HFF-Myc (cell line): ENCODE measurements at regions not wholly inside any gene's neighbourhood (a gene's known extent, or its start where the extent isn't known, plus 50 kb on each side); places are given as distances from the start of the nearest gene placed in this dataset.

Experiments used
- DNase-seq: peaks from one replicate; pipeline ENCODE4 v3.0.0-alpha.2; 2011; ENCODE audit warnings: low read depth; ENCODE audit errors: extremely low read depth
- H3K4me3 ChIP-seq: replicated peaks from 2 replicates; pipeline ENCODE4 v1.5.1; 2011; ENCODE audit warnings: low read depth, mild to moderate bottlenecking, control low read depth, low read length
- TF ChIP-seq, protein P1 (sequence below): IDR thresholded peaks from 2 replicates; pipeline ENCODE4 v1.5.1; 2012; ENCODE audit warnings: mild to moderate bottlenecking, low read depth, low read length, control low read depth; ENCODE audit errors: missing control alignments

- no peak overlapping the region for H3K4me3 ChIP-seq
Measured at GRCh38 chr2:8630676-8631464, 51.0 kb upstream of the ID2 start.

DNA sequence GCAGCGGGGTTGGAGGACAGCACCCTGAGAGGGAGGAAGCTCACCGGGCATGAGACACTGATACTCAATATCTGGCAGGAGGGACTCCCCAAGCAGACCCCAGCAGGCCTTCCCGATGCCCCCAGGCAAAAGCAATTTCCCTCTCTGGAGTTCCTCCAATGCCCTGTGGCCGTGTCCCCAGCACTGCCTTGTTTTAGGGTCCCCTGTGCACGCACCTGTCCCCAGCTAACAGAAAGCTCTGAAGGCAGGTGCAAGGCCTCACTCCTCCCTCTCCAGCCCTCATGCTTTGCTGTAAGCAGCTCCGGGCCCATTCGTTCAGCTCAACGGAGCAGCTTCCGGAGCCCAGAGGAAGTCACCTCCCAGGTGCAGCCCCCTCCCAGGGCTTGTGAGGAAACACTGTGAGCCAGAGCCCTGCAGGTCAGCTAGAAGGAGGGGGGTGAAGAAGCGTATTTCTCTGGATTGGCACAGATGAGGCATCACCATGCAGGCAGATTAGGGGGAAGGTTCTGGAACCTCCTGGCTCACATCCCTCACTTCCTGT, 50.3 kb upstream of the ID2 start:
- DNase-seq = no peak
- TF ChIP-seq, protein P1, sequence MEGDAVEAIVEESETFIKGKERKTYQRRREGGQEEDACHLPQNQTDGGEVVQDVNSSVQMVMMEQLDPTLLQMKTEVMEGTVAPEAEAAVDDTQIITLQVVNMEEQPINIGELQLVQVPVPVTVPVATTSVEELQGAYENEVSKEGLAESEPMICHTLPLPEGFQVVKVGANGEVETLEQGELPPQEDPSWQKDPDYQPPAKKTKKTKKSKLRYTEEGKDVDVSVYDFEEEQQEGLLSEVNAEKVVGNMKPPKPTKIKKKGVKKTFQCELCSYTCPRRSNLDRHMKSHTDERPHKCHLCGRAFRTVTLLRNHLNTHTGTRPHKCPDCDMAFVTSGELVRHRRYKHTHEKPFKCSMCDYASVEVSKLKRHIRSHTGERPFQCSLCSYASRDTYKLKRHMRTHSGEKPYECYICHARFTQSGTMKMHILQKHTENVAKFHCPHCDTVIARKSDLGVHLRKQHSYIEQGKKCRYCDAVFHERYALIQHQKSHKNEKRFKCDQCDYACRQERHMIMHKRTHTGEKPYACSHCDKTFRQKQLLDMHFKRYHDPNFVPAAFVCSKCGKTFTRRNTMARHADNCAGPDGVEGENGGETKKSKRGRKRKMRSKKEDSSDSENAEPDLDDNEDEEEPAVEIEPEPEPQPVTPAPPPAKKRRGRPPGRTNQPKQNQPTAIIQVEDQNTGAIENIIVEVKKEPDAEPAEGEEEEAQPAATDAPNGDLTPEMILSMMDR = no peak
- no peak overlapping the region for H3K4me3 ChIP-seq

More at GRCh38 chr2:8630676-8631464, 51.0 kb upstream of the ID2 start:
- TF ChIP-seq, protein P1 = no peak
- no peak for DNase-seq
